K562 (cell line): ENCODE measurements at regions not wholly inside any gene's neighbourhood (a gene's known extent, or its start where the extent isn't known, plus 50 kb on each side); places are given as distances from the start of the nearest gene placed in this dataset.

Experiments used
- ATAC-seq: fragments of 200-7000 bp; cut with Tn5 transposase; 3 replicates; pipeline ENCODE4 v1.9.1; 2020; ENCODE audit warnings: moderate library complexity
- BruUV-seq: library from RNA; stranded (reverse); fragments of 400-500 nt; replicated peaks from 2 replicates; lab custom pipeline; 2021; lab: Mats Ljungman, UMichigan
- CTCF ChIA-PET: fragments of 300-600 bp; formaldehyde crosslinking; extraction: SDS; loops from one replicate; lab custom pipeline; 2021; ENCODE audit warnings: low intra/inter-chr PET ratio; lab: Yijun Ruan, JAX
- POLR2A ChIA-PET: fragments of 300-600, 350-650 bp; sonication (Branson Sonifier 250); formaldehyde crosslinking; extraction: SDS; loops from one replicate; lab custom pipeline; 2021; ENCODE audit warnings: antibody characterized with exemption, inconsistent platforms; lab: Yijun Ruan, JAX
- DNase-seq, 4 experiments: peaks; one replicate each; pipeline versions ENCODE4 v3.0.0 to v3.0.0-alpha.2; 2011 to 2018; ENCODE audit warnings: low spot score in 3 of 4, mixed read lengths in 3 of 4; ENCODE audit errors: extremely low read depth in 1 of 4
- FAIRE-seq: peaks from 2 replicates; lab custom pipeline; 2011; peaks lifted over from hg19 to GRCh38; lab: Jason Lieb, UNC
- H2AFZ ChIP-seq: 2 replicates; pipeline ENCODE4 v1.6.0; 2011; ENCODE audit warnings: low read depth, low read length, control low read depth, inconsistent platforms
- H3K27ac ChIP-seq: fragments of 200-600 bp; 3 replicates; pipeline ENCODE4 v1.8.0; 2011; ENCODE audit warnings: low read depth, mild to moderate bottlenecking, control low read depth, inconsistent platforms, low read length, moderate library complexity, mixed read lengths; ENCODE audit errors: extremely low read depth
- H3K27me3 ChIP-seq, 2 experiments: fragments of 300-600 bp in 1 of 2; 2 replicates in 1 of 2; 3 replicates in 1 of 2; pipeline versions ENCODE4 v1.6.0 to v1.8.0; 2011; ENCODE audit warnings: inconsistent platforms in 2 of 2, low read length in 2 of 2, mild to moderate bottlenecking in 1 of 2, mixed read lengths in 1 of 2, moderate library complexity in 1 of 2; ENCODE audit not compliant: control insufficient read depth in 2 of 2, insufficient read depth in 2 of 2
- H3K36me3 ChIP-seq: fragments of 300-600 bp; 3 replicates; pipeline ENCODE4 v1.8.0; 2011; ENCODE audit warnings: mild to moderate bottlenecking, low read length, inconsistent platforms; ENCODE audit not compliant: control insufficient read depth, insufficient read depth
- H3K4me1 ChIP-seq, 2 experiments: fragments of 200-600 bp in 1 of 2; replicated peaks in 1 of 2; 2 replicates in 1 of 2; 3 replicates in 1 of 2; pipeline versions ENCODE4 v1.5.1 to v1.8.0; 2011; ENCODE audit warnings: inconsistent platforms in 2 of 2, low read length in 2 of 2, mild to moderate bottlenecking in 1 of 2, mixed read lengths in 1 of 2, moderate library complexity in 1 of 2; ENCODE audit not compliant: control insufficient read depth in 2 of 2, insufficient read depth in 2 of 2
- H3K4me2 ChIP-seq: 2 replicates; pipeline ENCODE4 v1.6.1; 2011; ENCODE audit warnings: low read length, control low read depth, inconsistent platforms, mixed read lengths; ENCODE audit not compliant: insufficient read depth
- H3K4me3 ChIP-seq: fragments of 200-600 bp; sonication (generic), shearing (Covaris generic); 2 replicates; pipeline ENCODE4 v1.5.1; 2016; ENCODE audit warnings: control low read depth, inconsistent platforms
- H3K79me2 ChIP-seq: fragments of 200-600 bp; 3 replicates; pipeline ENCODE4 v1.8.0; 2011; ENCODE audit warnings: low read length, inconsistent platforms; ENCODE audit not compliant: control insufficient read depth, insufficient read depth
- H3K9ac ChIP-seq, 2 experiments: 2 replicates each; pipeline versions ENCODE4 v1.6.0 to v1.6.1; 2011; ENCODE audit warnings: low read depth in 2 of 2, low read length in 2 of 2, control low read depth in 1 of 2, inconsistent platforms in 1 of 2, mild to moderate bottlenecking in 1 of 2, mixed read lengths in 1 of 2; ENCODE audit not compliant: insufficient read depth in 1 of 2
- H3K9me1 ChIP-seq: one replicate; pipeline ENCODE4 v1.6.0; 2011; ENCODE audit warnings: inconsistent platforms, mild to moderate bottlenecking, low read length, moderate library complexity; ENCODE audit not compliant: control insufficient read depth, insufficient read depth
- H3K9me3 ChIP-seq: replicated peaks from 2 replicates; pipeline ENCODE4 v1.5.1; 2011; ENCODE audit warnings: low read depth, low read length, inconsistent platforms; ENCODE audit not compliant: control insufficient read depth, insufficient read depth
- H4K20me1 ChIP-seq: replicated peaks from 2 replicates; pipeline ENCODE4 v1.6.1; 2011; ENCODE audit warnings: low read length, inconsistent platforms, mixed read lengths; ENCODE audit not compliant: control insufficient read depth, insufficient read depth
- BRF1 ChIP-seq: IDR thresholded peaks from 3 replicates; pipeline ENCODE4 v1.6.1; 2011; ENCODE audit warnings: borderline replicate concordance, mild to moderate bottlenecking; ENCODE audit not compliant: insufficient read length; ENCODE audit errors: extremely low read depth
- CLOCK ChIP-seq: fragments of 250-450 bp; sonication (Bioruptor Pico); IDR thresholded peaks from 2 replicates; pipeline ENCODE4 v1.4.0; 2020; ENCODE audit warnings: mild to moderate bottlenecking, moderate library complexity, borderline replicate concordance
- FOXJ3 ChIP-seq: sonication (generic); formaldehyde crosslinking; IDR thresholded peaks from 2 replicates; pipeline ENCODE4 v1.4.0; 2020; ENCODE audit warnings: mild to moderate bottlenecking, missing genetic modification reagents
- FOXO4 ChIP-seq: fragments of 450-650 bp; formaldehyde crosslinking; IDR thresholded peaks from 2 replicates; pipeline ENCODE4 v1.4.0; 2020; ENCODE audit warnings: mild to moderate bottlenecking, moderate library complexity
- HOMEZ ChIP-seq: fragments of 250-450 bp; sonication (Bioruptor Pico); IDR thresholded peaks from 2 replicates; pipeline ENCODE4 v1.4.0; 2020; ENCODE audit warnings: mild to moderate bottlenecking, moderate library complexity
- KDM5B ChIP-seq: fragments of 200-600 bp; sonication (generic); IDR thresholded peaks from 2 replicates; pipeline ENCODE4 v1.6.1; 2012; ENCODE audit warnings: low read depth, mild to moderate bottlenecking, moderate library complexity, low read length, control low read depth, inconsistent platforms; ENCODE audit not compliant: insufficient replicate concordance
- MAFF ChIP-seq: IDR thresholded peaks from 2 replicates; pipeline ENCODE4 v1.6.1; 2012; ENCODE audit warnings: low read length, improper control_type of control experiment
- MCM5 ChIP-seq: fragments of 450-650 bp; IDR thresholded peaks from 2 replicates; pipeline ENCODE4 v1.6.1; 2016; ENCODE audit warnings: low read depth
- RBM39 ChIP-seq: fragments of 200-400 bp; formaldehyde crosslinking; optimal IDR thresholded peaks from 2 replicates; pipeline ENCODE3; 2018; ENCODE audit warnings: low read depth, low read length
- SLC30A9 ChIP-seq: fragments of 250-450 bp; sonication (Bioruptor Pico); IDR thresholded peaks from 2 replicates; pipeline ENCODE4 v1.8.0; 2022; ENCODE audit warnings: mild to moderate bottlenecking, moderate library complexity
- U2AF2 ChIP-seq: fragments of 200-400 bp; formaldehyde crosslinking; optimal IDR thresholded peaks from 2 replicates; pipeline ENCODE3; 2017; ENCODE audit warnings: low read depth, mild to moderate bottlenecking, low read length
- ZBED1 ChIP-seq: IDR thresholded peaks from 2 replicates; pipeline ENCODE4 v1.6.1; 2014
- ZKSCAN3 ChIP-seq: fragments of 250-450 bp; sonication (Bioruptor Pico); IDR thresholded peaks from 2 replicates; pipeline ENCODE4 v1.4.0; 2020
- ZNF592 ChIP-seq: fragments of 450-650 bp; IDR thresholded peaks from 2 replicates; pipeline ENCODE4 v1.6.1; 2017; ENCODE audit warnings: antibody characterized with exemption, mild to moderate bottlenecking
- WGBS: fragments of 100-300 bp; shearing (Covaris generic); methylation state at CpG from one replicate; pipeline ENCODE4 v1.1.6; 2016; ENCODE audit warnings: low coverage, mixed read lengths; ENCODE audit not compliant: insufficient coverage; ENCODE audit errors: missing lambda C conversion rate; 5-methylcytosine and 5-hydroxymethylcytosine counted together
- in situ Hi-C: fragments of 300-500 bp; cut with MboI; formaldehyde crosslinking; loops from 4 replicates; pipeline ENCODE4 v1.15.0; 2018; ENCODE audit warnings: inconsistent platforms, mixed read lengths
- intact Hi-C: fragments of 100-400 bp; cut with micrococcal nuclease; formaldehyde crosslinking; loops from 2 replicates; pipeline ENCODE4 v1.14.2; 2022

- H3K4me3 ChIP-seq = no peak overlapping the region
- no peak overlapping the region for H2AFZ ChIP-seq
- peaks cover 31 to 46% of the 10 kb centered on the region in 2 experiments for H3K27me3 ChIP-seq
- POLR2A ChIA-PET = interaction anchor here (0.6 to 1.1 kb wide), 2 partner anchors 11 to 1431 kb away, joined by 3 read pairs; no protein-coding TSS in a partner anchor
- H3K79me2 ChIP-seq = no peaks in the 10 kb centered on the region
- CTCF ChIA-PET = no interaction called here
- WGBS = 0% methylated on average over 1 of the region's 1 CpG
- no peak overlapping the region for H3K4me2 ChIP-seq
- no peak for FAIRE-seq
- BruUV-seq = no TSS peak
- H4K20me1 ChIP-seq = no peaks in the 10 kb centered on the region
- ATAC-seq = no peak
- no peaks in the 10 kb centered on the region for H3K9me1 ChIP-seq
- in situ Hi-C loops (no loop called here), intact Hi-C loops (no loop called here)
- DNase-seq = no peak
- H3K36me3 ChIP-seq = no peaks in the 10 kb centered on the region
- H3K4me1 ChIP-seq = no peaks in the 10 kb centered on the region
- TF ChIP-seq MAFF = no peak
- TF ChIP-seq CLOCK (CRISPR knock-in tag) = no peak
- no peak for TF ChIP-seq MCM5
- no peak for TF ChIP-seq FOXO4 (CRISPR knock-in tag)
- no peak for TF ChIP-seq ZBED1
- no peak for TF ChIP-seq BRF1
- no peak for TF ChIP-seq RBM39
- TF ChIP-seq SLC30A9 (CRISPR knock-in tag) = no peak
- TF ChIP-seq U2AF2 = no peak
- no peak for TF ChIP-seq ZKSCAN3
- TF ChIP-seq KDM5B = no peak
- no peak for TF ChIP-seq ZNF592
- TF ChIP-seq HOMEZ = no peak
- no peak for TF ChIP-seq FOXJ3 (CRISPR knock-in tag)
- H3K9me3 ChIP-seq = no peaks in the 10 kb centered on the region
- no peak overlapping the region for H3K9ac ChIP-seq
- H3K27ac ChIP-seq = no peak overlapping the region
Observed at GRCh38 chr7:156088115-156088514, 275.9 kb upstream of the SHH start.
